ENCODE measurements at regions not wholly inside any gene's neighbourhood (a gene's known extent, or its start where the extent isn't known, plus 50 kb on each side); places are given as distances from the start of the nearest gene placed in this dataset.
"Not testable (repeated sequence)": the region's sequence is repeated elsewhere in the genome, so short reads cannot be mapped to it uniquely, and the experiment has no call there.

DNA sequence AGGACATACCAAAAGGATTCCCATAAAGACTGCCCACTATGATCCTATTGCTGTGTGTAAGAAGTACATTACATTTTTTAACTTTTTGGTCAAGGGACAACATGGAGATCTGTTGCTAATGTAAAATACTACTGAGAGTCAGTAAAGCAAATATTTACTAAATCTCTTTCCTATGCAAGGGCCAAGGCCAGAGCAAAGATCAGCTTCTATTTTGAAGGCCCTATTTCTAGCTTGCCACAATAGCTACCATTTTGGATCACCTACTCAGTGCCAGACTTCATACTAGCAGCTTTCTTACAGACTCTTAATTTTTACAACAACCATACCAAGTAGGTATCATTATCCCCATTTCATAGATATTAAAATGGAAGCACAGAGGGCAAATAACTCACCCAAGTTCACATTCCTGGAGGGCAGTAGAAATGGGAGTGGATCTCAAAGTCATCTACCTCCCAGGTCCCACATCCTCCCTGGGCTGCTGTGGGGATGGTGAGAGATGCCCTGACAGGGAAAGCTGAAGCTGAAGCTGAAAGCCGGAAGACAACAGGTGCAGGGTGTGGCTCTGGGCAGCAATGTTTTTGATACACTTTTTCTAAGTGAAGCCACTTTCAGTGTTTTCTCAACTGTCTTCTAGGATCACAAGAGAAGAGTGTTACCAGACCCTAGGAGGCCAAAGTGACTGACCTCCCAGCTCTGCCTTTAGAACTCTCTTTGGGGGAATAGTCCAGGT, 321.2 kb downstream of the UBE3D start:
- DNase-seq, result no peak

DNA sequence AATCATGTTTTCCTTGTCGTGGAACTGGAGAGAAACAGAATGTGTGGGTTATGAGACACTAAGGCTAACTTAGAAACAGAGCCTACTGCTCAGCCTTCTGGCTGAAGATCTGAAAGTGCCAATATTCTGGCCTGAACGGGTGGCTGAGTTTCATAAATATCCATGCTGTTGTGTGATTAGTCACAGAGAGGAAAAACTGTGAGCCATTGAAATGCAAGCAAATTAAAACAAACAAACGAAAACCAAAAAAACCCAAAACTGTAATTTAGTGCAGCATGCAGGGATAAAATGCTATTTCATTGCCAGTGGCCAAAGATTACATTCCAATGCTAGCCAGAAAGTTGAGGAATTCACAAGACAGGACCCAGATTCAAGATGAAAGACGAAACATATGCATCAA, 315.1 kb downstream of the UBE3D start:
- no peak for DNase-seq

DNA sequence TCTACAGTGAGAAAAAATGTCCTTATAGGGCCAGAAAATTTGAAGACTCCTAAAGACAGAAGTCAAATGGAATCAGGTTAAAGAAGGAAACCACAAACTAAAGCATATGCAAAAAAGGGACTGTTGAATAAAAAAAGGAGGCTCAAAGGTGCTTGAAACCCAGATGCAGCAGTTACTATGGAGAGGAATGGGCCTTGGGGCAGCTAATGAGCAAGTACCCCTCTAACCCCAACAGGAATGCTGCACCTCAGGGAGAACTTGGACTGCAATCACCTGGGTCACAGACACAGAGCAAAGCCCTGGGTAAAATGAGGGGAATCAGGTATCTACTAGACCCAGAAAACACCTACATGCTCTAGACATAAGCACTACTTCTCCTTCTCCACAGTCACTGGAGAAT, 313.9 kb downstream of the UBE3D start:
- DNase-seq, result no peak

DNA sequence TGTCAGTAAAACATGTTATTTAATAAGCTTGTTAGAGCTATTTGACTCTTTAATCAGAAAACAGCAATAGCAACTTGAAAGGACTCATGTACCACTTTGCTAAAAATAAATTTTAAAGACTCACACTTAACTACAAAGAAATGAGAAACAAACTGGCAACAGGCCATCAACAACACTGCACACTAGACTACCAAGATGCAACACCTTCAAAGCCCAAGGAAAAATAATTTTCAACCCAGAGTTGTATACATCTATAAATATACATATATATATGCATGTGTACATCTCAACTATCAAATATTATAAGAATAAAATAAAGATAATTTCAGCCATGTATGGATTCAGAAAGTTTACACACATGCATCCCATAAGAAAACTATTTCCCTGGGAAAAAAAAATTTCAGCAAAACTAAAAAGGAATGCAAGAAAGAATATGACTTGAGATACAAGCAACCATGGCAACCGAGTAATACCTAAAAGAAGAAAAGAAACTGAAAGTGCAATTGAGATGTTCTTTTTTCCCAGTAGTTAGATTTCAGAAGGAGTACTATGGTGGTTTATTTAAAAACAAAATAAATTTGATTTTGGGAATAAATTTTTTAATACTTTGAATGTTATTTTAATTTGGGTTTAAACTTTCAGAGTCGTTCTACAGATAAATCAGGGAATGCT, 303.8 kb downstream of the UBE3D start:
- DNase-seq, result no peak

DNA sequence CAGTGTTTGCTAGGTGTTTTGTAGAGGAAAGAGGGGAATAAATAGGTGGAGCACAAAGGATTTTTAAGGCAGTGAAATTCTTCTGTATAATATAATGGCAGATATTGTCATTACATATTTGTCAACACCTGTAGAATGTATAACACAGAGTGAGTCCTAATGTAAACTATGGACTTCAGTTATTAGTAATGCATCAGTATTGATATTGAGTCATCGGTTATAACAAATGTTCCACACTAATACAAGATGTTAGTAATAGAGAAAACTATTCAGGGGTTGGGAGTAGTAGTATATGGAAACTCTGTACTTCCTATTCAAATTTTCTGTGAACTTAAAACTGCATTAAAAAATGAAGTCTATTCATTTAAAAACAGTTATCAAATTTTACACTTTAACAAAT, 299.2 kb downstream of the UBE3D start:
- no peak for DNase-seq

DNA sequence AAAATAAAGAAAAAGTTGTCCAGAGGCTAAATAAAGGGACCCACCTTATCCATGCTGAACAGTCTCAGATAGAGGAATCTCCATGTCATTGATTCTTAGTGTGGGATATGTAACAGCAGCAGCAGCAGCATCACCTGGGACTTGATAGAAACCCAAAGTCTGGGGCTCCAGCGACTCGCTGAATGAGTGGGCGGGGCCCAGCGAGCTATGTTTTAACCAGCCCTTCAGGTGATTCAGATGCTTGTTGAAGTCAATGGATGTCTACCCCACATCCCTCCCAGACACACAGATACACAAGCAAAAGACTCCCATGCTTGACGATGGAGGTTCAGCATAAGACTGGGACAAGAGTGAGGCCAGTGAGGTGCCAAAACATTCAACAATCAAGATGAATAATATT, 298.6 kb downstream of the UBE3D start:
- DNase-seq, result no peak

DNA sequence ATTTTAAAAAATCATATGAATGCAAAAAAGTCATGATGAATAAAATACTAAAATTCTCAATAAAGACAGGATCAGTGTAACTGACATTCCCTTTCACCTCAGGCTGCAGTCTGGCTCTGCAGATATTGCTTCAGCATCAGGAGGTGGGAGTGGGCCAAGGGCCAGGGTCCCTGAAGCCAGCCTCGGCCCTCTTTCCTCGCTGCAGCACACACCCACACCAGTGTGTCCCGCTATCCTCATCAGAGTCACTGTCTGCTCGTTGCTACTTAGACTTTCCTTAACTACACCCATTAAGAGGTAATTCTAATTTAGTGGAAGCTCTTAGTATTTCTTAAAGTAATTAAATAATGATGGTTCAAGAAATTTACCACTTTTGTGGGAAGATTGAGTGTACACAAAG, 298.2 kb downstream of the UBE3D start:
- DNase-seq, result no peak

DNA sequence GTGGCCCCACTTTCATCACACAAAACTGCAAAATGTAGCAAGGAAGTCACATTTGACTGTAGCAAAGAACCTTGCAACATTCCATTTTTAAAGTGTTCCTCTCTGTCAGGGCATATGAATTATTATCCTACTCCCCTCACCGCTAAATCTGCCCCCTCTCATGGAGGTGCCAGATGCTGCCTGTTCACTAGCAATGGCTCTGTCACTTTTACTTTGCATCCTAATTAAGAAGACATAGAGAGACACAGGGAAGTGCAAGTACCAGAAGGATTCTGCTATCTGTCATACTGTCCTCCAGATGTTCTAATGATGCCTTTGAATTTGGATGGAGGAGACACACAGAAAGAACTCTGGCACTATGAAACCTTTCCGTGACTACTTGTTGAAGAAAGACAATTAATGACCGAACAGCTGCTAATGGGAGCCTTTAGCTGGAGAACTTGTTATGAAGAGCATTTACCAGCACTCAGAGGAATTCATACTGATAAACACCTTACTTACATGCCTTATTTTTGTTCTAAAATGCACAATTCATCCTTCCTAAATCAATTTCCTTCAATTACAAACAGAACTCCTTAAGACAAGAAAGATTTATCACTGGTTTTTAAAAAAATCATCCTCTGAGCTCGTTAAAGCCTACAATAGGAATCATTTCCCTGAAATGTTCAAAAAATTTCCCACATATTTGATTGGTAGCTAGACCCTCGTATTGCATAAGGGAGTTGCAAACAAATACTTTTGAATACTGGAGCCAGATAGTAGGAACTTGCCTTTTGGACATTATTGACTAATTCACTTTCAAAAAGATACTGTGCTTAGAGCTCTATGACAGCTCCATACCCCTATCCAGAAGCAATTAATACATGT, 292.6 kb downstream of the UBE3D start:
- no peak for DNase-seq

DNA sequence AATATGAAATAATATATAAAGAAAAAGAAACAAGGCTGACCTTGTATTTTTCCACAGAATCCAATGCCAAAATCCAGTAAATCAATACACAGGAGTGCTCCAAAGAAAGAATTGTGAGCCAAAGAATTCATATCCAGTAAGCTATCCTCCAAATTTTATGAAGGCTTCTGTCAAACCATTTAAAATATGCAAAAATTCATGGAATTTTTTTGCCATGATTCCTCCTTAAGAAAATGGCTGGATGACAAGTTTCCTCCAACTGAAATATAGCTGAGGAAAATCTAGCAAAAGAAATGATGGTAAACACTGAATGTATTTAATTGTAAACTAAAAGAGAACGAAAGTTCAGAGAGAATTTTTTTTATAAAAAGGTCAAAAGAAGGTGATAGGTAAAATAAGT, 290.3 kb downstream of the UBE3D start:
- DNase-seq, result no peak

DNA sequence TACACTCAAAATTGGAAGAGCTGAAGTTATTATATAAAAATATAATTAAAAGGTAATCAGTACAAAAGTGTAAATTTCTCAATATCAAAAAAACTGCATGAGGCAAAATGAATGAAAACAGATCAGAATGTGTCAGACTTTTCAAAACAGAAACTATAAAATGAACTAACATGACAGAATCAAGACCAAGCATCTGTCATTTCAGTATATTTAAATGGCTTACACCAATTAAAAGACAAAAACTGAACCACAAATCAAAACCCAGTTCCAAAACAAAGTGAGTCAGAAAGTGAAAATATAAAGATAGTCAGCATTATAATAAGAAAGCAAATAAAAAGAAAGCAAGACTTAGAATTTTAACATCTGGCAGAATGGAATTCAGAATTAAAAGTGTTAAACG, 289.7 kb downstream of the UBE3D start:
- DNase-seq, result no peak

DNA sequence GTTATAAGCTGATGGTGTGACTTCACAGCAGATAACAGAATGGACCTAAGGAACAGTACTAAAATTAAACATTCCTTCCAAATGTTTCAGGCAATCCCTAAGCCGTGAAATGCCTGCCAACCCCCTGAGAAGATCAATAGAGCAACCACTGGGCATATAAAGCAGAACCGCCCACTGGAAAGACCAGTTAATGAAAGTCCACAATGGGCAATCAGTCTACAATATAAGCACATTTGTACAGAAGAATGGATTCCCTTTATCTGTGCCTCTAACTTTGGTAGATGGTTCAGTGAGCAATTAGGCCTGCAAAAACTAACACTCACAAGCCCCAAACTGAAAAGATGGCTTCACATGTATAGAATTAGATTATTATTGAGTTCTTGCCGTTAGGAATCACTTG, 286.6 kb downstream of the UBE3D start:
- DNase-seq, result no peak

DNA sequence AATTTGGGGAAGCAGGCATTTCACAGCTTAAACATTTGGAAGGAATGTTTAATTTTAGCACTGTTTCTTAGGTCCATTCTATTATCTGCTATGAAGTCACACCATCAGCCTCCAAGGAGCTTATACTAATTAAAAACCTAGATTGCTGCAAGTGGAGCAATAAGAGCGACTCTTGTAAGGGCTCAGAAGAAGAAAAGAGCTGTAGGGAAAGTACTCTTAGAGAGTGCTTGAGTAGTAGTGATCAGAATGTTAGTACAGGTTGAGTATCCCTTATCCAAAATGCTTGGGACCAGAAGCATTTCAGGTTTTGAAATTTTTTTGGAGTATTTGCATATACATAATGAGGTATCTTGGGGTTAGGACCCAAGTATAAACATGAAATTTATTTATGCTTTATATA, 285.3 kb downstream of the UBE3D start:
- DNase-seq, result no peak

DNA sequence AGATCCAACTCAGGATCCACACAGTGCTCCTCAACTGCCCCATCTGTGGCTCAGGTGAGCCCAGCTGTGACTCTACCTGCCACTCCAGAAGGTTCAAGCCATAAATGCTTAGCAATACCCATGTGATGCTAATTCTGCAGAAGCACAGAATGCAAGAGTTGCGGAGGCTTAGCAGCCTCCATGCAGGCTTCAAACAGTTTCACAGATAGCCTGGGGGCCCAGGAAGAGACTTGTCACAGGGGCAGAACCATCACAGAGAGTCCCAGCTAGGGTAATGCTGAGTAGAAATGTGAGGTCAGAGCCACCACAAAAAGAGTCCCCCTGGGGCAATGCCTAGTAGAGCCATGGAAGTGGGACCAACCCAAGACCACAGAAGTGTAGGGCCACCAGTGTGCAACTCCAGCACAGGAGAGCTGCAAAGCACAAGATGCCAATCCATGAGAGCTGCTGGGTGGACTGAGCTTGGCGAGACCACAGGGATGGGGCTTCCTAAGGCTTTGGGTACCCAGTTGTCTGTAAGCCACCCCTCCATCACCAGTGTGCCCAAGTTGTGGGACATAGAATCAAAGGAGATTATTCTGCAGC, 283.9 kb downstream of the UBE3D start:
- DNase-seq, result no peak

DNA sequence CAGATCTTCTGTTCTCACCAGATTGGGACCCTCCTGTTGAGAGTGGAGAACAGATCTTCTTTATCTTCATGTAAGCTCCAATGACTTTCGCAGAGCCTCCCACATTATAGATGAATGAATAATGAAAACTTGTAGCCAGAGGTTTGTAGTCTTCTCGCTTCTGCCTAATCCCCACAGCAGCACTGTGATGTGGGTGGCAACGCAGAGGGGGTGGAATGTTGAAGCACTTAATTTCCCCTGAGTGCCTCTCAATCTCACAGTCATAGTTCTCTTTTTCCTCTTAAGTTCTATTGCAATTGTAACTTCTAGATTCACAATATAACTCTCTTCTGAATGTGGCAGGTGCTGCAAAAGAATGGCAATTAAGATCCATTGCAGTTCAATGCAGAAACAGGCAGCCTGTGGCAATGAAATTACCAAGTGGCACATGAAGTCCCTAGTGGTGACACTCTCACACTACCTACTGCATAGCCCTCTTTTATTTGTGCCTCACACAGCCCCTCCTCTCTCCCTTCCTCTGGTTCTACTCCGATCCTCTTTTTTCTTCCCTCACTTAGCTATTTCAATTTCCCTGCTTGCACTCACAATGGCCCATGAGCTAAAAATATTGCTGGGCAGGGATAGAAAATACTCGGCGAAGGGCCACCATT, 281.9 kb downstream of the UBE3D start:
- peak in 1 of 2 experiments; percentile 11 for DNase-seq

DNA sequence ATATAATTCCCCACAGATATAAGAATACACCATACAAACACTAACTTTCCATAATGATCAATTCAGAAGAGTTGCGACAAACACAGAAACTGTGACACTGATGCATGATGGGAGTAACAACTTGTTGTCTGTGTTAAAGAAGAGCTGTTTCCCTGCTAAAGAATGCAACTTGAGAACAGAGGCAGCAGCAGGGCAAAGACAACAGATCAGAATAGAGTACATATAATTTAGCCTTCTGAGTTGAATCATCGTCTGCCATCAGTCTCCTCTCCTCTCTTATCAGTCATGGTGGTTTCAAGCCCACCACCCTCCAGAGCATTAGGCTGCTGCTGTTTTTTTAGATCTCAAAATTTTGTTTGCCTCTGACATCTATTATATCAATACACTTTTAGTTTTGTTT, 280.4 kb downstream of the UBE3D start:
- DNase-seq, result no peak

DNA sequence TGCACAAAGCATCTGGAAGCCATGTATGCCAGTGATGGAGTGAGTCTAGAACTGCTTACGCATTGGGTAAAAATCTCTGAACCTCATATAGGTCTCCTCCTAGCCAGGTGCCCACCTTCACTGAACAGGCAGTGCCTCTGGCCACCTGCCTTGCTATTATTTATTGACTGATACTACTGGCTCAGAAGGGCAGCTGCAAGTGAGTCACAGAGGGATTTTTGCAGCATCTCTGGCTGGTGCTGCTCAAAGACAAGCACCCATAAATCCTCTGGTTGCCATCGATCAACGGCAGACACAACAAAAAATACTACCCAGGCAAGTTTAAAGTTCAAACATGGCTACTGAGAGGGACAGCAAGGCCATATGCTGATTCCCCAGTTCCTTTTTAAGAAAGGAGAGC, 279.4 kb downstream of the UBE3D start:
- DNase-seq, result no peak

DNA sequence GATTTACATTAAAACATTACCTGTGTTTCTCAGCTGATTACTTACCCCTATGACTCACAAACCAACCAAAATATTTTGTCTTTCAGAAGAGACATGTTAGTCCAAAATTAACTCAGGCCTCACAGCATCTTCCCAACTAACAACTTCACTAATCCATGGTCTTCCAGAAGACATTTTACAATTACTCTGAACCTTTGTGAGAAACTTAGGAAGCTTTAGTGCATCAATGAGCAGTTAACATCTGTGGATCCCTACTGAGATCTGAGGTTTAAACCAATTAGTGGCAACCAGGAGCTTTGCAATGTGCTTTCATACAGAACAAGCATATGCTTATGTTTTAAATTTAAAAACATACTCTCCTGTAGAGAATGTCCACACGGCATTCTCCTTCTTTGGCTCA, 269.7 kb downstream of the UBE3D start:
- no peak for DNase-seq

DNA sequence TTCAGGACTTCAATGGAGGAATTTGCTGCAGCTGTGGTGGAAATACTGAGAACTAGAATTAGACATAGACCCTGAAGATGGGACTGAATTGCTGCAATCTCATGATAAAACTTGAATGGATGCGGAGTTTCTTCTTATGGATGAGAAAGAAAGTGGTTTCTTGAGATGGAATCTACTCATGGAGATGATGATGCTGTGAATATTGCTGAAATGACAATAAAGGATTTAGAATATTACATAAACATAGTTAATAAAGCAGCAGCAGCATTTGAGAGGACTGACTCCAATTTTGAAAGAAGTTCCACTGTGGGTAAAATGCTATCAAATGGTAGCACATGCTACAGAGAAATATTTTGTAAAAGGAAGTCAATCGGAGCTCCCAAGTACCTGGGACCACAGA, 264.6 kb downstream of the UBE3D start:
- no peak for DNase-seq

DNA sequence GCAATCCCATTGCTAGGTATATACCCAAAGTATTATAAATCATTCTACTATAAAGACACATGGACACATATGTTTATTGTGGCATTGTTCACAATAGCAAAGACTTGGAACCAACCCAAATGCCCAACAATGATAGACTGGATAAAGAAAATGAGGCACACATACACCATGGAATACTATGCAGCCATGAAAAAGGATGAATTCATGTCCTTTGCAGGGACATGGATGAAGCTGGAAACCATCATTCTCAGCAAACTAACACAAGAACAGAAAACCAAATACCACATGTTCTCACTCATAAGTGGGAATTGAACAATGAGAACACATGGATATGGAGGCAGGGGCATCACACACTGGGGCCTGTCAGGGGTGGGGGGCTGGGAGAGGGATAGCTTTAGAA, 249.4 kb downstream of the UBE3D start:
- DNase-seq, result not testable (repeated sequence)

DNA sequence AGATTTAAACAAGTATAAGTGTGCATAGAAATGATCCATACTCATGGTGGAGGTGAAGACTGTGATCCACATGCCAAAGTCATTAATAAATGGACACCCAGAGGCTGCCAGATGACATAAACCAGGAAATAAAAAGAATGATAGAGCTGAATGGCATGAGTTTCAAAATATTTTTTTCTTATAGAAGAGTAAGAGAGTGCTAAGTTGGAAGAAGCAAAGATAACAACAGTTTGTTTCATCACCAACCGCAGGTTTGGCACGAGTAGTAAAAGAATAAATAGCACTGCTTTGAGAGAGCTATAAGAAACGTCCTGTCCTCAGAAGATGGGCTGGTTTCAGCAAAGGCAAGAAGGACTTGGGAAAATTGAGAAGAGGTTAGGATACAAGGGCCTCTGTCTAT, 246.9 kb downstream of the UBE3D start:
- no peak for DNase-seq

DNA sequence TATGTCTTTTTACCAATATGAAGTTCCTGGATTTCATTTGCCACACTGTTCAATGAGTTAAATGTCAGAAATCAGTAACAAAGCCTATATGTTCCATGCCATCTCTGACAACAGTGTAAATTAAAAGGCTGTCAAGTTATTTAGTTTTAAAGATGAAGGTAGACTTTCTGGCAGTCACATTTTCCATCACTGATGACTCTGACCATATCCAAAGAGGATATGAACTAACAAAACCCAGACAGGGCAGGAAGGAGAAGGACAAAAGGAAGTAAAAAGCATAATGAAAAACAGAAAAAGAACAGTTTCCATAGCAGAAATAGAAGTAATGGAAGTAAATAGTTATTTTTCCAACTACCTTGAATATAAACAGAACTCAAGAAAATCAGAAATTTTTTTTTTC, 242.3 kb downstream of the UBE3D start:
- DNase-seq, result no peak

DNA sequence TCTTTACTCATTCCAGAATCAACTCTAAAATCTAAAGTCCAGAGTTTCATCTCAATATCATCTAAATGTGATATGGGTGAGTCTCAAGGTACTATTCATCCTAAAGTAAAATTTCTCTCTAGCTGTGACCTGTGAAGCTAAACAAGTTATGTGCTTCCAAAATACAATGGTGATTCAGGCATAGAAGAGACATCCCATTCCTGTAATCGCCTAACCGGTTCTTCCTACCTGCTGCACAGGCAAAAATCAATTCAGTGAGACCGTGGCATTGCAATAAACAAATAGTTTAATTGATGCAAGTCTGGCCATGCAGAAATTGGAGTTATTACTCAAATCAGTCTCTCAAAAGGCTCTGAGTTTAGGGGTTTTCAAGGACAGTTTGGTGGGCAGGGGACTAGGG, 232.8 kb downstream of the UBE3D start:
- no peak for DNase-seq

DNA sequence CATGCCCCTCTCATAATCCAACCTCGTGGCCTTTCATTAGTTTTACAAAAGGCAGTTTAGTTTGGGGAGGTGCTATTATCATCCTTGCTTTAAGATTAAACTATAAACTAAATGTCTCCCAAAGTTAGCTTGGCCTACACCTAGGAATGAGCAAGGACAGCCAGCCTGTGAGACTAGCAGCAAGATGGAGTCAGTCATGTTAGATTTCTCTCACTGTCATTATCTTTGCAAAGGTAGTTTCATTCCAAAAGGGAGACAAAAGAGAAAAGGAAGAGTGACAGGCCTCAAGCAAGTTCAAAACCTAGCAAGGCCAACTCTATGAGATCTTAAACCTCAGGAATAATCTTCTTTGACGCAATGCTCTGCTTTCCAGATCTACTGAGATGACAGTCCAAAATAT, 232.2 kb downstream of the UBE3D start:
- no peak for DNase-seq

All from NCI-H2081 (cell line).